Heart right ventricle (tissue), 16 donors: ENCODE measurements at regions not wholly inside any gene's neighbourhood (a gene's known extent, or its start where the extent isn't known, plus 50 kb on each side); places are given as distances from the start of the nearest gene placed in this dataset.

Experiments used
- ATAC-seq, 8 donors: fragments of 200-7000 bp; cut with Tn5 transposase; one replicate each; pipeline ENCODE4 v1.9.1; 2020; ENCODE audit warnings: mild to moderate bottlenecking in 8 of 8, moderate library complexity in 8 of 8, moderate number of reproducible peaks in 1 of 8
- DNase-seq, 2 donors: peaks; one replicate each; pipeline ENCODE4 v3.0.0-alpha.2; 2020
- H3K27ac ChIP-seq, 10 donors: fragments of 200-600 bp; sonication (generic) in 2 of 10; one replicate each; pipeline versions ENCODE4 v1.5.0 to v1.8.0; 2020 to 2022; ENCODE audit warnings: mild to moderate bottlenecking in 3 of 10
- H3K27me3 ChIP-seq, 7 donors: fragments of 200-600 bp; one replicate each; pipeline ENCODE4 v1.8.0; 2021 to 2022; ENCODE audit warnings: mild to moderate bottlenecking in 2 of 7
- H3K36me3 ChIP-seq, 9 donors: fragments of 200-600 bp; sonication (generic) in 1 of 9; one replicate each; pipeline versions ENCODE4 v1.5.0 to v1.8.0; 2020 to 2022; ENCODE audit warnings: mild to moderate bottlenecking in 2 of 9
- H3K4me1 ChIP-seq, 9 donors: fragments of 200-600 bp; sonication (generic) in 1 of 9; one replicate each; pipeline versions ENCODE4 v1.5.0 to v1.8.0; 2020 to 2022; ENCODE audit warnings: mild to moderate bottlenecking in 4 of 9
- H3K4me3 ChIP-seq, 10 donors: fragments of 200-600 bp; sonication (generic) in 2 of 10; one replicate each; pipeline versions ENCODE4 v1.5.0 to v1.8.0; 2020 to 2022; ENCODE audit warnings: mild to moderate bottlenecking in 7 of 10, moderate library complexity in 2 of 10
- H3K9me3 ChIP-seq, 11 donors: fragments of 200-600 bp in 10 of 11; sonication (generic) in 2 of 11; one replicate each; pipeline versions ENCODE4 v1.5.0 to v1.8.0; 2013 to 2022; ENCODE audit warnings: mild to moderate bottlenecking in 2 of 11, control low read depth in 1 of 11, moderate library complexity in 1 of 11
- WGBS, 2 donors: extraction: QIAGEN DNeasy Blood & Tissue Kit; methylation state at CpG; one replicate each; pipeline ENCODE4 v1.1.7; 2013; ENCODE audit warnings: inconsistent platforms in 1 of 2; 5-methylcytosine and 5-hydroxymethylcytosine counted together
- intact Hi-C, 10 donors: fragments of 100-400 bp; cut with DNase I; formaldehyde crosslinking; loops; one replicate each; pipeline versions ENCODE4 v1.11.1 to v1.14.2; 2022
- TF ChIP-seq, protein P1 (sequence below), 9 donors: fragments of 200-600 bp; sonication (generic) in 2 of 9; IDR thresholded peaks; one replicate each; pipeline versions ENCODE4 v1.5.0 to v1.8.0; 2021 to 2022; ENCODE audit warnings: antibody characterized with exemption in 9 of 9, mild to moderate bottlenecking in 5 of 9, moderate library complexity in 1 of 9
- donor health status: Arrhythmogenic right ventricular cardiomyopathy.
- donor health status: ischemic (EF 13 %, LVEDD 7.1; RV severe dilation, severe dysfunction).
- donor health status: healthy with polysubstance abuse.
- donor health status: DM: no; HTN: yes; CAD: no.
- donor health status: DM: no; HTN: no; CAD: no.
- donor health status: ischemic (EF 25% LVEDD 6.9; RV normal size, moderate dysfunction).
- donor health status: ischemic (EF 25% LVEDD 5.7; RV mildly dilated, moderate dysfunction).
- donor health status: healthy.
- donor health status: DM: yes; HTN: yes; CAD: no.
- donor health status: Ischemic cardiomyopathy.
- donor health status: ischemic (EF 35%, LVEDD 5.7; RV mildly dilated, moderate dysfunction).
- donor health status: nonischemic (EF 11% LVEDD 7.7; RV severe dilation, severe dysfunction).
- donor health status: DM: yes; HTN: yes; CAD: no.
- donor health status: PGD.
- donor health status: ischemic (EF 29% LVEDD 5.4; RV normal size, mild dysfunction).
- donor health status: nonischemic (EF 23%, LVEDD 6.1; RV moderate dilation, normal function).

DNA sequence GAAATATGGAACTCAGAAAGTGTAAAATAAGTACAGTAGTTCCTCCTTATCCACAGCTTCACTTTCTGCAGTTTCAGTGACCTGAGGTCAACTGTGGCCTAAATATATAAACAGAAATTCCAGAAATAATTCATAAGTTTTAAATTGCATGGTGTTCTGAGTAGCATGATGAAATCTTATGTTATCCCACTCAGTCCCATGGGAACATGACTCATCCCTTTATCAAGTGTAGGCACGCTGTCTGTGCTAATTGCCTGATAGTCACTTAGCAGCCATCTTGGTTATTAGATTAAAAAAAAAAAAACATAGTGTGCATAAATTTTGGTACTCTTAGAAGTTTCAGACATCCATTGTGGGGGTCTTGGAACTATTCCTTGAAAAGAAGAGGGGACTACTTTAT is 983.4 kb upstream of the ADGRL3 start:
- DNase-seq = no peak

DNA sequence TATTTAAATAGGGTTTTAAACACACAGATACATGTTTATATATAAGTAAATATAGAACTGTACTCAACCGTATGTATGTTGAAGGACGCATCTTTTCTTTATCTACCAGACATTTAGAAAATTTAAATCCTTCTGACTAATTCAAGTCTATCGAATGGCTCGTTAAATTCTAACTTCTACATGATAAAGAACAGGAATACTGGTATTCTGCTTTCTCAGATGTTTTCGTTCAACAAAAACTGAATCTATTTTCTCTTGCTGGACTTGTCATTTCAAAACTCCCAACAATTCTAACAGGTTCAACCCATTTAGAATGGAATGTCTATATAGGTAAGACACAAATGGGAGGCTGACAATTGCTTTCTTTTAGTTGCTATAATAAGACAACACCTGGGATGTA is 978.3 kb upstream of the ADGRL3 start:
- ATAC-seq (no peak), DNase-seq (no peak)
- intact Hi-C loops = loop anchor here in 1 of 10 donors (5.0 kb wide), 1 partner anchor 160 kb away; no protein-coding TSS in a partner anchor
- WGBS, 2 donors = 89 to 92% methylated on average over 5 of the region's 5 CpGs
- H3K4me1 ChIP-seq = no peaks in the 10 kb centered on the region
- H3K9me3 ChIP-seq = no peaks in the 10 kb centered on the region
- TF ChIP-seq, protein P1, sequence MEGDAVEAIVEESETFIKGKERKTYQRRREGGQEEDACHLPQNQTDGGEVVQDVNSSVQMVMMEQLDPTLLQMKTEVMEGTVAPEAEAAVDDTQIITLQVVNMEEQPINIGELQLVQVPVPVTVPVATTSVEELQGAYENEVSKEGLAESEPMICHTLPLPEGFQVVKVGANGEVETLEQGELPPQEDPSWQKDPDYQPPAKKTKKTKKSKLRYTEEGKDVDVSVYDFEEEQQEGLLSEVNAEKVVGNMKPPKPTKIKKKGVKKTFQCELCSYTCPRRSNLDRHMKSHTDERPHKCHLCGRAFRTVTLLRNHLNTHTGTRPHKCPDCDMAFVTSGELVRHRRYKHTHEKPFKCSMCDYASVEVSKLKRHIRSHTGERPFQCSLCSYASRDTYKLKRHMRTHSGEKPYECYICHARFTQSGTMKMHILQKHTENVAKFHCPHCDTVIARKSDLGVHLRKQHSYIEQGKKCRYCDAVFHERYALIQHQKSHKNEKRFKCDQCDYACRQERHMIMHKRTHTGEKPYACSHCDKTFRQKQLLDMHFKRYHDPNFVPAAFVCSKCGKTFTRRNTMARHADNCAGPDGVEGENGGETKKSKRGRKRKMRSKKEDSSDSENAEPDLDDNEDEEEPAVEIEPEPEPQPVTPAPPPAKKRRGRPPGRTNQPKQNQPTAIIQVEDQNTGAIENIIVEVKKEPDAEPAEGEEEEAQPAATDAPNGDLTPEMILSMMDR (IDR thresholded peaks at IDR 0.05) = no peak
- H3K4me3 ChIP-seq = no peak overlapping the region
- H3K27ac ChIP-seq = no peak overlapping the region
- no peaks in the 10 kb centered on the region for H3K27me3 ChIP-seq
- no peaks in the 10 kb centered on the region for H3K36me3 ChIP-seq

More for the DNA sequence above, 983.4 kb upstream of the ADGRL3 start:
- Histone ChIP-seq H3K27ac (no peak overlapping the region), H3K4me1 (no peaks in the 10 kb centered on the region), H3K4me3 (no peak overlapping the region), H3K9me3 (no peaks in the 10 kb centered on the region), H3K36me3 (no peaks in the 10 kb centered on the region), H3K27me3 (no peaks in the 10 kb centered on the region)
- 18 to 26% methylated on average over 1 of the region's 1 CpG for WGBS, 2 donors
- ATAC-seq = no peak
- TF ChIP-seq, protein P1 (IDR thresholded peaks at IDR 0.05) = no peak
- intact Hi-C loops = no loop called here

DNA sequence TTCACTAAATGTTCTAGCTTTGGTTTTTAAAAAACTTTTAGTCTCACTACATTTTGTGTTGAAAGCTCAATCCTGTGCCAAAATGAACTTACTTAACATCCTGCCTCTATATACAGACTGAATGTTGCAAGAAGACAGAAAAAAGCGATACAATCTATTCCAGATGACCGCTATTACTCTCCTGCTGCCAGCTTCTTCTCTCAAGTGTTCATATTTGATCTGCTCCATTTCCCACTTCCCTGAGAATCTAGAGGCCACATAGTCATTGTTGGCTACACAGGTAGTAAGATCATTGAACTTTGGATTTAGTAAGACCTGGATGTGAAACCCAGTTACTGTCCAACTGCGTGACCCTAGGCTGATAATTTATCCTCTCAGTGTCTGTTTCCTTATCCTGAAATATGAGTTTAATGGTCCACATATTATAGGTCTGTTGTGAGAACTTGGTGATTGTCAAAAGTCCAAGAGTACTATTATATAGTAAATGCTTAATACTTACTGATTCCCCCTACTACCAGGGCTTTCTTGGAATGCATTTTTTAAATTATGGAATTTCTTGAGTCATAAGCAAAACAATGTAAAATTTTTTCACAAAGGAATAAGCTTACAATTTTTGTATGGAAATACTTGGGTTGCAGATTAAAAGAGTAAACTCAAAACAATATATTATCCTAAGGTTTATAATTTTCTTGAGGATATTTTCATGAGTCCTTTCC is 976.8 kb upstream of the ADGRL3 start:
- intact Hi-C loops = loop anchor here in 1 of 10 donors (5.0 kb wide), 1 partner anchor 161 kb away; no protein-coding TSS in a partner anchor
- no peaks in the 10 kb centered on the region for H3K36me3 ChIP-seq
- H3K4me3 ChIP-seq = no peak overlapping the region
- DNase-seq (no peak), ATAC-seq (no peak)
- H3K27ac ChIP-seq = no peak overlapping the region
- TF ChIP-seq, protein P1 (IDR thresholded peaks at IDR 0.05) = no peak
- peaks cover 0 to 2% (median 0%) of the 10 kb centered on the region in 11 donors for H3K9me3 ChIP-seq
- WGBS, 2 donors = 79 to 88% methylated on average over 3 of the region's 3 CpGs
- no peaks in the 10 kb centered on the region for H3K4me1 ChIP-seq
- no peaks in the 10 kb centered on the region for H3K27me3 ChIP-seq

DNA sequence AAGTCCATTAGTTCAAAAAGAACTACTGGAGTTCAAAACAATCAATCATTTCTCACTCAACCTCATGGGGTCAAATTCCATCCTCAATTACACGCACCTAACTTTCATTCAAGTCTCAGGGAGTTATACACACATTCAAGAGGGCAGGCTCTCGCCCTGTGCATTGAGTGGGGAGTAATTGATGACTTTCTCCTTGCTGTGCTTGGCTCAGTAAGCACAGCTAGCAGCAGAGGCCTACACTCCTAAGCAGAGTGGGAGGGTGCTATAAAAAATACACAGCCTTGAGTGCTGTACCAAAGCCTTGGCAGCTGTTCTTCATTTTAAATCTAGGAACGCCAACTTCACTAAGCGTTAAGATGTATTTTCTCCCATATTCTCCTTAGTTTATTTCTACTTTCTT is 958.3 kb upstream of the ADGRL3 start:
- peaks cover 0 to 3% (median 0%) of the 10 kb centered on the region in 11 donors for H3K9me3 ChIP-seq
- ATAC-seq (no peak), DNase-seq (no peak)
- H3K27me3 ChIP-seq = no peaks in the 10 kb centered on the region
- no peak overlapping the region for H3K4me3 ChIP-seq
- no peaks in the 10 kb centered on the region for H3K4me1 ChIP-seq
- TF ChIP-seq, protein P1 (IDR thresholded peaks at IDR 0.05) = no peak
- intact Hi-C loops = no loop called here
- H3K27ac ChIP-seq = no peak overlapping the region
- no peaks in the 10 kb centered on the region for H3K36me3 ChIP-seq
- 74 to 83% methylated on average over 4 of the region's 4 CpGs for WGBS, 2 donors
